Neural cell (in vitro differentiated cells): ENCODE measurements at regions not wholly inside any gene's neighbourhood (a gene's known extent, or its start where the extent isn't known, plus 50 kb on each side); places are given as distances from the start of the nearest gene placed in this dataset.

ENCODE experiments used
- H2AFZ ChIP-seq: fragments of 200-600, 300-800 bp; sonication (generic), shearing (Covaris generic); 2 replicates; pipeline ENCODE4 v1.6.0; 2014; ENCODE audit warnings: low read depth, mild to moderate bottlenecking, antibody characterized with exemption, low read length, moderate library complexity
- H3F3A ChIP-seq: fragments of 200-600 bp; shearing (Covaris generic); 2 replicates; pipeline ENCODE4 v1.6.1; 2016; ENCODE audit warnings: mild to moderate bottlenecking, moderate library complexity, mixed read lengths, antibody characterized with exemption, low read length; ENCODE audit not compliant: insufficient read depth, poor library complexity, severe bottlenecking
- H3K27ac ChIP-seq: fragments of 200-600, 300-800 bp; sonication (generic), shearing (Covaris generic); 2 replicates; pipeline ENCODE4 v1.5.1; 2014; ENCODE audit warnings: mild to moderate bottlenecking, low read length, moderate library complexity
- H3K27me3 ChIP-seq: fragments of 300-800, 200-600 bp; sonication (generic), shearing (Covaris generic); 2 replicates; pipeline ENCODE4 v1.6.0; 2014; ENCODE audit warnings: mild to moderate bottlenecking, low read depth, low read length, moderate library complexity; ENCODE audit not compliant: insufficient read depth
- H3K36me3 ChIP-seq: fragments of 300-800, 200-600 bp; sonication (generic), shearing (Covaris generic); 2 replicates; pipeline ENCODE4 v1.5.1; 2014; ENCODE audit warnings: mild to moderate bottlenecking, antibody characterized with exemption, low read length, moderate library complexity; ENCODE audit not compliant: insufficient read depth
- H3K4me2 ChIP-seq: fragments of 300-800, 200-600 bp; sonication (generic), shearing (Covaris generic); 2 replicates; pipeline ENCODE4 v1.6.0; 2014; ENCODE audit warnings: mild to moderate bottlenecking, low read length
- H3K4me3 ChIP-seq: fragments of 300-800, 200-600 bp; sonication (generic), shearing (Covaris generic); 2 replicates; pipeline ENCODE4 v1.5.1; 2014; ENCODE audit warnings: mild to moderate bottlenecking, low read length, moderate library complexity
- H3K79me2 ChIP-seq: fragments of 200-600 bp; shearing (Covaris generic); replicated peaks from 2 replicates; pipeline ENCODE4 v1.6.0; 2014; ENCODE audit warnings: mild to moderate bottlenecking, low read length, moderate library complexity; ENCODE audit not compliant: insufficient read depth
- H3K9ac ChIP-seq: fragments of 300-800, 200-600 bp; sonication (generic), shearing (Covaris generic); 2 replicates; pipeline ENCODE4 v1.6.1; 2016; ENCODE audit warnings: mild to moderate bottlenecking, low read length, mixed read lengths
- H3K9me2 ChIP-seq: fragments of 200-600 bp; shearing (Covaris generic); 2 replicates; pipeline ENCODE4 v1.6.1; 2016; ENCODE audit warnings: mild to moderate bottlenecking, low read length, mixed read lengths; ENCODE audit not compliant: insufficient read depth
- H3K9me3 ChIP-seq: fragments of 200-600, 300-800 bp; sonication (generic), shearing (Covaris generic); 2 replicates; pipeline ENCODE4 v1.6.1; 2016; ENCODE audit warnings: mild to moderate bottlenecking, mixed run types, low read length, moderate library complexity, mixed read lengths
- H4K20me1 ChIP-seq: fragments of 200-600 bp; shearing (Covaris generic); 2 replicates; pipeline ENCODE4 v1.6.1; 2016; ENCODE audit warnings: mild to moderate bottlenecking, mixed run types; ENCODE audit not compliant: insufficient read depth
- CTCF ChIP-seq: fragments of 450-650 bp; IDR thresholded peaks from 2 replicates; pipeline ENCODE4 v1.5.1; 2014; ENCODE audit warnings: antibody characterized with exemption, mild to moderate bottlenecking, moderate library complexity; ENCODE audit not compliant: poor library complexity, severe bottlenecking
- EP300 ChIP-seq: fragments of 450-650 bp; conservative IDR thresholded peaks from 2 replicates; pipeline ENCODE4 v1.6.1; 2014; ENCODE audit warnings: antibody characterized with exemption, mild to moderate bottlenecking, moderate library complexity; ENCODE audit not compliant: poor library complexity, severe bottlenecking
- EZH2 ChIP-seq: fragments of 200-600, 300-800 bp; shearing (Covaris generic), sonication (generic); IDR thresholded peaks from 2 replicates; pipeline ENCODE4 v1.6.1; 2014; ENCODE audit warnings: antibody characterized with exemption, low read length, borderline replicate concordance, mild to moderate bottlenecking; ENCODE audit not compliant: insufficient read depth, poor library complexity, severe bottlenecking
- MXI1 ChIP-seq: fragments of 450-650 bp; conservative IDR thresholded peaks from 2 replicates; pipeline ENCODE4 v1.6.1; 2014; ENCODE audit warnings: antibody characterized with exemption, mild to moderate bottlenecking; ENCODE audit not compliant: poor library complexity, severe bottlenecking
- POLR2AphosphoS5 ChIP-seq: IDR thresholded peaks from 2 replicates; pipeline ENCODE4 v1.6.1; 2012
- RAD21 ChIP-seq: fragments of 450-650 bp; conservative IDR thresholded peaks from 2 replicates; pipeline ENCODE4 v1.6.1; 2014; ENCODE audit warnings: antibody characterized with exemption, mild to moderate bottlenecking, moderate library complexity
- SMC3 ChIP-seq: fragments of 450-650 bp; conservative IDR thresholded peaks from 2 replicates; pipeline ENCODE4 v1.6.1; 2014; ENCODE audit warnings: antibody characterized with exemption, mild to moderate bottlenecking, moderate library complexity; ENCODE audit not compliant: poor library complexity
- TAF1 ChIP-seq: IDR thresholded peaks from 2 replicates; pipeline ENCODE4 v1.6.1; 2012; ENCODE audit warnings: low read depth
- TF ChIP-seq, protein P1 (sequence below): IDR thresholded peaks from 2 replicates; pipeline ENCODE4 v1.6.1; 2012; ENCODE audit warnings: borderline replicate concordance

- Histone ChIP-seq H3K9me2 (no peaks in the 10 kb centered on the region), H3K79me2 (no peaks in the 10 kb centered on the region), H3K4me2 (no peak overlapping the region), H3K9me3 (no peaks in the 10 kb centered on the region), H3K27ac (no peak overlapping the region), H3K4me3 (no peak overlapping the region), H3K36me3 (no peaks in the 10 kb centered on the region), H3K27me3 (no peaks in the 10 kb centered on the region), H2AFZ (no peak overlapping the region), H3K9ac (no peak overlapping the region), H4K20me1 (no peaks in the 10 kb centered on the region), H3F3A (no peaks in the 10 kb centered on the region)
- no peak for TF ChIP-seq EZH2
- no peak for TF ChIP-seq EP300
- no peak for TF ChIP-seq CTCF
- TF ChIP-seq, protein P1, sequence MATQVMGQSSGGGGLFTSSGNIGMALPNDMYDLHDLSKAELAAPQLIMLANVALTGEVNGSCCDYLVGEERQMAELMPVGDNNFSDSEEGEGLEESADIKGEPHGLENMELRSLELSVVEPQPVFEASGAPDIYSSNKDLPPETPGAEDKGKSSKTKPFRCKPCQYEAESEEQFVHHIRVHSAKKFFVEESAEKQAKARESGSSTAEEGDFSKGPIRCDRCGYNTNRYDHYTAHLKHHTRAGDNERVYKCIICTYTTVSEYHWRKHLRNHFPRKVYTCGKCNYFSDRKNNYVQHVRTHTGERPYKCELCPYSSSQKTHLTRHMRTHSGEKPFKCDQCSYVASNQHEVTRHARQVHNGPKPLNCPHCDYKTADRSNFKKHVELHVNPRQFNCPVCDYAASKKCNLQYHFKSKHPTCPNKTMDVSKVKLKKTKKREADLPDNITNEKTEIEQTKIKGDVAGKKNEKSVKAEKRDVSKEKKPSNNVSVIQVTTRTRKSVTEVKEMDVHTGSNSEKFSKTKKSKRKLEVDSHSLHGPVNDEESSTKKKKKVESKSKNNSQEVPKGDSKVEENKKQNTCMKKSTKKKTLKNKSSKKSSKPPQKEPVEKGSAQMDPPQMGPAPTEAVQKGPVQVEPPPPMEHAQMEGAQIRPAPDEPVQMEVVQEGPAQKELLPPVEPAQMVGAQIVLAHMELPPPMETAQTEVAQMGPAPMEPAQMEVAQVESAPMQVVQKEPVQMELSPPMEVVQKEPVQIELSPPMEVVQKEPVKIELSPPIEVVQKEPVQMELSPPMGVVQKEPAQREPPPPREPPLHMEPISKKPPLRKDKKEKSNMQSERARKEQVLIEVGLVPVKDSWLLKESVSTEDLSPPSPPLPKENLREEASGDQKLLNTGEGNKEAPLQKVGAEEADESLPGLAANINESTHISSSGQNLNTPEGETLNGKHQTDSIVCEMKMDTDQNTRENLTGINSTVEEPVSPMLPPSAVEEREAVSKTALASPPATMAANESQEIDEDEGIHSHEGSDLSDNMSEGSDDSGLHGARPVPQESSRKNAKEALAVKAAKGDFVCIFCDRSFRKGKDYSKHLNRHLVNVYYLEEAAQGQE = no peak
- no peak for TF ChIP-seq RAD21
Observed at GRCh38 chr6:134604014-134604676, 286.2 kb upstream of the SGK1 start.

DNA sequence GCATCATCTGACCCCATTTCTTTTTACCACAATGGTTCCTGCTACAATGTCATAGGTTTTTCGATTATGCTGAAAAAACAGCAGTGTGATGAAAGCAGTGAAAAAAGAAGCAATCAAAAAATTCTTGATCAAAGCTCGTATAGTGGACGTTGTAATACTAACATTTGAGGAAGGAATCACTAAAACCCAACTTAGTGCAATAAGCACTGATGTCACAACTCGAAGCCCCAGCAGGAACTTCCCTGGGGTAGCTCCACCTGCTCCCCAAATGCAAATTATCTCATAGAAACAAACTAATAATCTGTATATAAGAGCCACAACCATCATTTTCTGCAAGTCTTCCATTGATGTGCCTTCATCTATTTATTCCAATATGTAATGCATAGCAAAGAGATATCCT is 285.6 kb upstream of the SGK1 start:
- no peak overlapping the region for H2AFZ ChIP-seq
- H3K79me2 ChIP-seq = no peaks in the 10 kb centered on the region
- H3K27me3 ChIP-seq = no peaks in the 10 kb centered on the region
- TF ChIP-seq EZH2 = no peak
- TF ChIP-seq SMC3 = no peak
- TF ChIP-seq, protein P1 = no peak
- no peak for TF ChIP-seq MXI1
- TF ChIP-seq CTCF = no peak
- no peak for TF ChIP-seq EP300
- TF ChIP-seq RAD21 = no peak
- no peak for TF ChIP-seq POLR2AphosphoS5
- no peak for TF ChIP-seq TAF1
- no peaks in the 10 kb centered on the region for H3F3A ChIP-seq
- H3K4me2 ChIP-seq = no peak overlapping the region
- H3K9me2 ChIP-seq = no peaks in the 10 kb centered on the region
- no peak overlapping the region for H3K9ac ChIP-seq
- no peaks in the 10 kb centered on the region for H3K9me3 ChIP-seq
- no peaks in the 10 kb centered on the region for H3K36me3 ChIP-seq
- H3K27ac ChIP-seq = no peak overlapping the region
- no peak overlapping the region for H3K4me3 ChIP-seq
- no peaks in the 10 kb centered on the region for H4K20me1 ChIP-seq
